ENCODE measurements at regions not wholly inside any gene's neighbourhood (a gene's known extent, or its start where the extent isn't known, plus 50 kb on each side); places are given as distances from the start of the nearest gene placed in this dataset.
"Not testable (repeated sequence)": the region's sequence is repeated elsewhere in the genome, so short reads cannot be mapped to it uniquely, and the experiment has no call there.

DNA sequence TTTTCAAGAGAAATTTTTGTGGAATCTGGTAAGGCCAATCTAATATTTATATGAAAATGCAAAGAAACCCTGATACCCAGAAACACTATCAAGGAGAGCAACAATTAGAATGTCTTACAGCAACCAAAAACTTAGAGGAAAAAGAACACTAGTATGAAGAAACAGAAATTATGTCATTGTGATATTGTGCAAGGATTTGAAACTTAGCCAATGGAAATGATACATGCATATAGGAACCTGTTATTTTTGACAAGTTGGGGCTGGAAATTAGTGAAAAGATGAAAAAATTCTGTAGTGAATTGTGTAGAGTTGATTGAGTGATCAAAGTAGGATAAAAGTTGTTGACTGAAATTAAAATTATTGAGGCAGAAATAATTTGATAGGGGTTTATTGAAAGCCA lies 792.6 kb upstream of the SLITRK6 start:
- no peak for ATAC-seq
- Histone ChIP-seq H3K27ac (no peak overlapping the region), H3K36me3 (no peaks in the 10 kb centered on the region), H3K9me3 (no peaks in the 10 kb centered on the region), H3K27me3 (no peaks in the 10 kb centered on the region), H3K4me1 (no peaks in the 10 kb centered on the region), H3K4me3 (no peak overlapping the region)
- FAIRE-seq: no peak
- intact Hi-C loops (cut with DNase I): no loop called here
- TF ChIP-seq, protein P1, sequence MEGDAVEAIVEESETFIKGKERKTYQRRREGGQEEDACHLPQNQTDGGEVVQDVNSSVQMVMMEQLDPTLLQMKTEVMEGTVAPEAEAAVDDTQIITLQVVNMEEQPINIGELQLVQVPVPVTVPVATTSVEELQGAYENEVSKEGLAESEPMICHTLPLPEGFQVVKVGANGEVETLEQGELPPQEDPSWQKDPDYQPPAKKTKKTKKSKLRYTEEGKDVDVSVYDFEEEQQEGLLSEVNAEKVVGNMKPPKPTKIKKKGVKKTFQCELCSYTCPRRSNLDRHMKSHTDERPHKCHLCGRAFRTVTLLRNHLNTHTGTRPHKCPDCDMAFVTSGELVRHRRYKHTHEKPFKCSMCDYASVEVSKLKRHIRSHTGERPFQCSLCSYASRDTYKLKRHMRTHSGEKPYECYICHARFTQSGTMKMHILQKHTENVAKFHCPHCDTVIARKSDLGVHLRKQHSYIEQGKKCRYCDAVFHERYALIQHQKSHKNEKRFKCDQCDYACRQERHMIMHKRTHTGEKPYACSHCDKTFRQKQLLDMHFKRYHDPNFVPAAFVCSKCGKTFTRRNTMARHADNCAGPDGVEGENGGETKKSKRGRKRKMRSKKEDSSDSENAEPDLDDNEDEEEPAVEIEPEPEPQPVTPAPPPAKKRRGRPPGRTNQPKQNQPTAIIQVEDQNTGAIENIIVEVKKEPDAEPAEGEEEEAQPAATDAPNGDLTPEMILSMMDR (IDR thresholded peaks at IDR 0.05): no peak
- DNase-seq: no peak

GRCh38 chr13:86601351-86601750 lies 802.1 kb upstream of the SLITRK6 start:
- H3K4me1 ChIP-seq: no peaks in the 10 kb centered on the region
- ATAC-seq: no peak
- H3K9me3 ChIP-seq: no peaks in the 10 kb centered on the region
- WGBS, 2 donors: 74 to 84% methylated on average over 4 of the region's 4 CpGs
- no peak for FAIRE-seq
- H3K36me3 ChIP-seq: no peaks in the 10 kb centered on the region
- no peak for DNase-seq
- TF ChIP-seq, protein P1 (IDR thresholded peaks at IDR 0.05): no peak
- peaks cover 0 to 2% (median 0%) of the 10 kb centered on the region in 4 donors for H3K27me3 ChIP-seq
- H3K4me3 ChIP-seq: no peak overlapping the region
- H3K27ac ChIP-seq: no peak overlapping the region
- intact Hi-C loops (cut with DNase I): no loop called here

DNA sequence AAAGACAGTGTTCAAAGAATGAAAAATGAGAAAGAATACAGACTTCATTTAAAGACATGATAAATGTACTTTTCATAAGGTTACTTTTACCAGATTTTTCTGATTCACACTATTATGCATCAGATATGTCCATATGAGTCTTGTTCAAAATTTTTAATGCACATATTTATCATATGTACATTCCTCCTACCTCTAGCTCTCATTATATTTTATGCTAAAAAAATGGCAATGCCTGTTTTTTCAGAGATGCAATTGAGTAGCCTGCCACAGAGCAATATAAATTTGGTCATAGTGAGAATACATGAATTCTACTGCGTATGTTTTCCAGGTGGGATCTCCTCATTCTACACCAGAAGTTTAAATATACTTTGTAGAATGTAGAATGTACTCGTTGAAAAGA lies 807.0 kb upstream of the SLITRK6 start:
- Histone ChIP-seq H3K4me3 (no peak overlapping the region), H3K9me3 (no peaks in the 10 kb centered on the region), H3K27me3 (no peaks in the 10 kb centered on the region), H3K36me3 (no peaks in the 10 kb centered on the region), H3K4me1 (no peaks in the 10 kb centered on the region), H3K27ac (no peak overlapping the region)
- intact Hi-C loops (cut with DNase I): no loop called here
- TF ChIP-seq, protein P1 (IDR thresholded peaks at IDR 0.05): no peak
- DNase-seq (no peak), ATAC-seq (no peak), FAIRE-seq (no peak)
- WGBS, 2 donors: 25 to 34% methylated on average over 2 of the region's 2 CpGs

DNA sequence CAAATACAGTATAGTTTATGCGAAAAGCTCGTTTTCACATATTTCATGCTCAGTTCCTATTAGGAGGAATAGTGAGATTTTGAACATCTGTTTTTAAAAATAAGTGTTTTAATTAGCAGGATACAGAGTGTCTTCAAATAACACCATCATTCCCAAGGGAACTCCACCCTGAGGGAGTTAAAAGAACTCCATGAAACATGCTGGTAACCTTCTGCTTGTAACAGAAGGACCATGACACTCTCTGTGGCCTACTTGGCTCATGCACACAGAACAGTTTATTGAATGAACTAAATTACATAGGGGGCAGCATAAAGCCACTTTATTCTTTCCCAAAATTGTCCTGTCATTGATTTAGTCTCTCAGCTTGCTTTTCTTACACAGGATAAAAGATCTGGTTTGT lies 809.5 kb upstream of the SLITRK6 start:
- Histone ChIP-seq H3K9me3 (no peaks in the 10 kb centered on the region), H3K4me1 (no peaks in the 10 kb centered on the region), H3K4me3 (no peak overlapping the region), H3K27me3 (no peaks in the 10 kb centered on the region), H3K27ac (no peak overlapping the region), H3K36me3 (no peaks in the 10 kb centered on the region)
- DNase-seq (no peak), ATAC-seq (no peak), FAIRE-seq (no peak)
- TF ChIP-seq, protein P1 (IDR thresholded peaks at IDR 0.05): no peak
- WGBS, 2 donors: 78 to 97% methylated on average over 2 of the region's 2 CpGs
- intact Hi-C loops (cut with DNase I): no loop called here

DNA sequence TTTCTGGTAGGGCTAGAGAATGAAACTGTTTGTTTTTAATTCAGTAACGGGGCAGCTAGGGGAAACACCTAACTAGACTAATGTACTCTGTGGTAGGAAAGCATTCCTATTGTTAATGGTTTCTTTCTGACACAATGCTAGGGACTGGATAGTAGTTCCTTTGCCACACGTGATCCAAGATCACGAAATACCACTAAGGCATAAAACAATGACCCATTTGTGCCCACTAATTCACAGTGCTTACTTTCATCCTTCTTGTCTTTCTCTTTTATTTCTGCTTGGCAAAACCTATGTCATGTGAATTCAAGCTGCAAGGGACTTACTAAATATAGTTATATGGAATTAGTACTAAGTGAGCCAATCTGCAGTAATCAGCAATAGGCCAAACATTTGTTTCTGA lies 834.1 kb upstream of the SLITRK6 start:
- H3K27me3 ChIP-seq: no peaks in the 10 kb centered on the region
- no peaks in the 10 kb centered on the region for H3K4me1 ChIP-seq
- 45 to 49% methylated on average over 3 of the region's 3 CpGs for WGBS, 2 donors
- H3K9me3 ChIP-seq: no peaks in the 10 kb centered on the region
- FAIRE-seq (no peak), ATAC-seq (no peak), DNase-seq (no peak)
- H3K36me3 ChIP-seq: no peaks in the 10 kb centered on the region
- intact Hi-C loops (cut with DNase I): no loop called here
- H3K27ac ChIP-seq: no peak overlapping the region
- TF ChIP-seq, protein P1 (IDR thresholded peaks at IDR 0.05): no peak
- H3K4me3 ChIP-seq: no peak overlapping the region

DNA sequence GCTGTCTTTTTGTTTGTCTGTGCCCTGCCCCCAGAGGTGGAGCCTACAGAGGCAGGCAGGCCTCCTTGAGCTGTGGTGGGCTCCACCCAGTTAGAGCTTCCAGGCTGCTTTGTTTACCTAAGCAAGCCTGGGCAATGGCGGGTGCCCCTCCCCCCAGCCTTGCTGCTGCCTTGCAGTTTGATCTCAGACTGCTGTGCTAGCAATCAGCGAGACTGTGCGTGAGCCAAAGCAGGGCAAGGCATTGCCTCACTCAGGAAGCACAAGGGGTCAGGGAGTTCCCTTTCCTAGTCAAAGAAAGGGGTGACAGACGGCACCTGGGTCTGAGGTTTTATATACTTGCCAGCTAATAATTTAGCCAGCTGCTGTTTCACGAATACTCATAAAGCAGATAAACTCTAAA lies 852.0 kb upstream of the SLITRK6 start:
- H3K27ac ChIP-seq; intact Hi-C loops (cut with DNase I); FAIRE-seq; DNase-seq; H3K9me3 ChIP-seq; H3K4me1 ChIP-seq; ATAC-seq; H3K27me3 ChIP-seq; H3K4me3 ChIP-seq; H3K36me3 ChIP-seq: not testable (repeated sequence)
- WGBS, 2 donors: 38 to 45% methylated on average over 5 of the region's 5 CpGs
